ENCODE measurements at regions not wholly inside any gene's neighbourhood (a gene's known extent, or its start where the extent isn't known, plus 50 kb on each side); places are given as distances from the start of the nearest gene placed in this dataset.

GRCh38 chr1:101520302-101520701 is 283.5 kb downstream of the S1PR1 start:
- intact Hi-C loops (cut with DNase I; ENCODE audit: low total_unique reads): no loop called here
- no peak for DNase-seq (ENCODE audit: low spot score in 2 of 2)
- no peak for TF ChIP-seq POLR2A (IDR thresholded peaks at IDR 0.05)
- no peak for TF ChIP-seq CTCF (IDR thresholded peaks at IDR 0.05)
- WGBS, 2 donors: 4 to 11% methylated on average over 4 of the region's 4 CpGs
- no peak overlapping the region for H3K4me3 ChIP-seq (ENCODE audit: low read depth, poor library complexity, severe bottlenecking)

GRCh38 chr1:101522486-101522885 is 285.7 kb downstream of the S1PR1 start:
- 73 to 88% methylated on average over 2 of the region's 2 CpGs for WGBS, 2 donors
- intact Hi-C loops (cut with DNase I; ENCODE audit: low total_unique reads): no loop called here
- no peak for TF ChIP-seq POLR2A (IDR thresholded peaks at IDR 0.05)
- no peak for TF ChIP-seq CTCF (IDR thresholded peaks at IDR 0.05)
- H3K4me3 ChIP-seq (ENCODE audit: low read depth, poor library complexity, severe bottlenecking): no peak overlapping the region
- no peak for DNase-seq (ENCODE audit: low spot score in 2 of 2)

- WGBS, 2 donors: 32 to 43% methylated on average over 6 of the region's 6 CpGs
- intact Hi-C loops (cut with DNase I; ENCODE audit: low total_unique reads): no loop called here
- TF ChIP-seq CTCF (IDR thresholded peaks at IDR 0.05) (no peak), POLR2A (IDR thresholded peaks at IDR 0.05) (no peak)
- no peak overlapping the region for H3K4me3 ChIP-seq (ENCODE audit: low read depth, poor library complexity, severe bottlenecking)
- no peak for DNase-seq (ENCODE audit: low spot score in 2 of 2)
Observed at GRCh38 chr1:101526813-101527212, 290.0 kb downstream of the S1PR1 start.

- 4 to 13% methylated on average over 1 of the region's 1 CpG for WGBS, 2 donors
- DNase-seq (ENCODE audit: low spot score in 2 of 2): no peak
- intact Hi-C loops (cut with DNase I; ENCODE audit: low total_unique reads): no loop called here
- no peak overlapping the region for H3K4me3 ChIP-seq (ENCODE audit: low read depth, poor library complexity, severe bottlenecking)
- TF ChIP-seq CTCF (IDR thresholded peaks at IDR 0.05): no peak
Observed at GRCh38 chr1:101532377-101532776, 295.6 kb downstream of the S1PR1 start.

- intact Hi-C loops (cut with DNase I; ENCODE audit: low total_unique reads): no loop called here
- H3K4me3 ChIP-seq (ENCODE audit: low read depth, poor library complexity, severe bottlenecking): no peak overlapping the region
- TF ChIP-seq POLR2A (IDR thresholded peaks at IDR 0.05): no peak
- TF ChIP-seq CTCF (IDR thresholded peaks at IDR 0.05): no peak
- WGBS, 2 donors: 53 to 55% methylated on average over 3 of the region's 3 CpGs
- no peak for DNase-seq (ENCODE audit: low spot score in 2 of 2)
Observed at GRCh38 chr1:101540161-101540560, 303.3 kb downstream of the S1PR1 start.

GRCh38 chr1:101546885-101547284 is 310.1 kb downstream of the S1PR1 start:
- intact Hi-C loops (cut with DNase I; ENCODE audit: low total_unique reads): no loop called here
- 0 to 2% methylated on average over 1 of the region's 1 CpG for WGBS, 2 donors
- TF ChIP-seq POLR2A (IDR thresholded peaks at IDR 0.05) (no peak), CTCF (IDR thresholded peaks at IDR 0.05) (no peak)
- no peak for DNase-seq (ENCODE audit: low spot score in 2 of 2)
- H3K4me3 ChIP-seq (ENCODE audit: low read depth, poor library complexity, severe bottlenecking): no peak overlapping the region

All from lower leg skin (tissue), 4 donors.